HG03135 (cell line): ENCODE measurements at regions not wholly inside any gene's neighbourhood (a gene's known extent, or its start where the extent isn't known, plus 50 kb on each side); places are given as distances from the start of the nearest gene placed in this dataset.
"Not testable (repeated sequence)": the region's sequence is repeated elsewhere in the genome, so short reads cannot be mapped to it uniquely, and the experiment has no call there.

Experiments
- ATAC-seq: cut with Tn5 transposase; IDR thresholded peaks from one replicate; pipeline ENCODE4 v1.9.1; 2021; ENCODE audit warnings: mild to moderate bottlenecking, moderate library complexity; ENCODE audit not compliant: unreplicated experiment

GRCh38 chr1:197985351-197985750 lies 68.2 kb downstream of the LHX9 start:
- no peak for ATAC-seq

GRCh38 chr1:197986817-197987216 lies 69.6 kb downstream of the LHX9 start:
- ATAC-seq, result no peak

- no peak for ATAC-seq
These were observed 70.1 kb downstream of the LHX9 start for GRCh38 chr1:197987294-197987693.

- not testable (repeated sequence) for ATAC-seq
These were observed 71.4 kb downstream of the LHX9 start for GRCh38 chr1:197988581-197988980.

GRCh38 chr1:197989058-197989457 lies 71.9 kb downstream of the LHX9 start:
- no peak for ATAC-seq

- ATAC-seq, result no peak
These were observed 74.4 kb downstream of the LHX9 start for GRCh38 chr1:197991594-197991993.

- no peak for ATAC-seq
These were observed 77.8 kb downstream of the LHX9 start for GRCh38 chr1:197994907-197995407.

- no peak for ATAC-seq
These were observed 78.5 kb downstream of the LHX9 start for GRCh38 chr1:197995408-197996258.

GRCh38 chr1:197996259-197996512 lies 79.0 kb downstream of the LHX9 start:
- ATAC-seq, result not testable (repeated sequence)

GRCh38 chr1:197998110-197998509 lies 80.9 kb downstream of the LHX9 start:
- ATAC-seq, result no peak

GRCh38 chr1:198001776-198002408 lies 84.7 kb downstream of the LHX9 start:
- ATAC-seq, result no peak

GRCh38 chr1:198003468-198003867 lies 86.3 kb downstream of the LHX9 start:
- ATAC-seq, result no peak

- no peak for ATAC-seq
These were observed 89.8 kb downstream of the LHX9 start for GRCh38 chr1:198007011-198007410.

- no peak for ATAC-seq
These were observed 90.8 kb downstream of the LHX9 start for GRCh38 chr1:198007687-198008607.

GRCh38 chr1:198014355-198014754 lies 97.2 kb downstream of the LHX9 start:
- no peak for ATAC-seq

- no peak for ATAC-seq
These were observed 98.1 kb downstream of the LHX9 start for GRCh38 chr1:198015309-198015708.

- ATAC-seq, result no peak
These were observed 101.4 kb downstream of the LHX9 start for GRCh38 chr1:198018529-198018928.

- ATAC-seq, result no peak
These were observed 102.0 kb downstream of the LHX9 start for GRCh38 chr1:198019126-198019525.

- ATAC-seq, result no peak
These were observed 107.2 kb downstream of the LHX9 start for GRCh38 chr1:198024336-198024735.

GRCh38 chr1:198024782-198025181 lies 107.6 kb downstream of the LHX9 start:
- ATAC-seq, result no peak

- no peak for ATAC-seq
These were observed 113.5 kb downstream of the LHX9 start for GRCh38 chr1:198030682-198031081.
